Activated CD4-positive, alpha-beta T cell treated with anti-CD3 and anti-CD28 coated beads, Interleukin-2, Interleukin-6, amounts not matched to agents 100 ng/mL and 50 ng/mL, durations not matched to agents 16 hours and 8 hours (primary cell): ENCODE measurements at regions not wholly inside any gene's neighbourhood (a gene's known extent, or its start where the extent isn't known, plus 50 kb on each side); places are given as distances from the start of the nearest gene placed in this dataset.

Experiments
- DNase-seq: peaks from one replicate; pipeline ENCODE4 v3.0.0-alpha.2; 2020

- DNase-seq, result no peak
These were observed 383.7 kb upstream of the SLC14A2 start for GRCh38 chr18:45231617-45232016.

GRCh38 chr18:45232061-45232460, 383.2 kb upstream of the SLC14A2 start:
- DNase-seq, result no peak

GRCh38 chr18:45236676-45237075, 378.6 kb upstream of the SLC14A2 start:
- no peak for DNase-seq

- no peak for DNase-seq
These were observed 377.8 kb upstream of the SLC14A2 start for GRCh38 chr18:45237343-45238098.

- no peak for DNase-seq
These were observed 374.0 kb upstream of the SLC14A2 start for GRCh38 chr18:45241271-45241670.

- DNase-seq, result no peak
These were observed 373.2 kb upstream of the SLC14A2 start for GRCh38 chr18:45241982-45242565.

GRCh38 chr18:45243340-45244110, 371.8 kb upstream of the SLC14A2 start:
- no peak for DNase-seq

- DNase-seq, result no peak
These were observed 370.2 kb upstream of the SLC14A2 start for GRCh38 chr18:45245091-45245511.

- no peak for DNase-seq
These were observed 366.9 kb upstream of the SLC14A2 start for GRCh38 chr18:45248240-45248903.

GRCh38 chr18:45249246-45249661, 366.0 kb upstream of the SLC14A2 start:
- no peak for DNase-seq

- no peak for DNase-seq
These were observed 364.8 kb upstream of the SLC14A2 start for GRCh38 chr18:45250479-45250878.

GRCh38 chr18:45251236-45251635, 364.0 kb upstream of the SLC14A2 start:
- no peak for DNase-seq

GRCh38 chr18:45252474-45252873, 362.8 kb upstream of the SLC14A2 start:
- DNase-seq, result peak; percentile 8

GRCh38 chr18:45253056-45253565, 362.2 kb upstream of the SLC14A2 start:
- no peak for DNase-seq

GRCh38 chr18:45253973-45254708, 361.1 kb upstream of the SLC14A2 start:
- DNase-seq, result no peak

GRCh38 chr18:45254709-45255082, 360.6 kb upstream of the SLC14A2 start:
- no peak for DNase-seq

GRCh38 chr18:45255197-45255890, 359.9 kb upstream of the SLC14A2 start:
- no peak for DNase-seq

- DNase-seq, result no peak
These were observed 355.2 kb upstream of the SLC14A2 start for GRCh38 chr18:45260125-45260524.

- no peak for DNase-seq
These were observed 349.3 kb upstream of the SLC14A2 start for GRCh38 chr18:45266023-45266422.

GRCh38 chr18:45267622-45268021, 347.7 kb upstream of the SLC14A2 start:
- DNase-seq, result no peak

- DNase-seq, result no peak
These were observed 346.7 kb upstream of the SLC14A2 start for GRCh38 chr18:45268583-45268982.

- no peak for DNase-seq
These were observed 344.9 kb upstream of the SLC14A2 start for GRCh38 chr18:45270289-45270771.
